ENCODE measurements at regions not wholly inside any gene's neighbourhood (a gene's known extent, or its start where the extent isn't known, plus 50 kb on each side); places are given as distances from the start of the nearest gene placed in this dataset.
"Not testable (repeated sequence)": the region's sequence is repeated elsewhere in the genome, so short reads cannot be mapped to it uniquely, and the experiment has no call there.

GRCh38 chr3:75393288-75393694 lies 270.8 kb upstream of the FRG2C start:
- TF ChIP-seq CTCF (optimal IDR thresholded peaks at IDR 0.05 in 1 of 3, IDR thresholded peaks at IDR 0.05 in 1 of 3, conservative IDR thresholded peaks at IDR 0.05 in 1 of 3; ENCODE audit: extremely low read depth in 1 of 3, insufficient read depth in 2 of 3, low read length in 3 of 3); EZH2 (IDR thresholded peaks at IDR 0.05; ENCODE audit: low read length): not testable (repeated sequence)

All from keratinocyte (primary cell).